GM23248 (cell line): ENCODE measurements at regions not wholly inside any gene's neighbourhood (a gene's known extent, or its start where the extent isn't known, plus 50 kb on each side); places are given as distances from the start of the nearest gene placed in this dataset.

Experiments
- EZH2 ChIP-seq: fragments of 200-600 bp; sonication (generic); IDR thresholded peaks from 2 replicates; pipeline ENCODE4 v1.6.1; 2018; ENCODE audit warnings: antibody characterized with exemption, mild to moderate bottlenecking; ENCODE audit not compliant: insufficient read depth, poor library complexity, severe bottlenecking
- EZH2phosphoT487 ChIP-seq: fragments of 200-600 bp; sonication (generic); IDR thresholded peaks from 2 replicates; pipeline ENCODE4 v1.6.1; 2018; ENCODE audit warnings: antibody characterized with exemption, moderate library complexity, mild to moderate bottlenecking, low read depth; ENCODE audit not compliant: insufficient read depth

DNA sequence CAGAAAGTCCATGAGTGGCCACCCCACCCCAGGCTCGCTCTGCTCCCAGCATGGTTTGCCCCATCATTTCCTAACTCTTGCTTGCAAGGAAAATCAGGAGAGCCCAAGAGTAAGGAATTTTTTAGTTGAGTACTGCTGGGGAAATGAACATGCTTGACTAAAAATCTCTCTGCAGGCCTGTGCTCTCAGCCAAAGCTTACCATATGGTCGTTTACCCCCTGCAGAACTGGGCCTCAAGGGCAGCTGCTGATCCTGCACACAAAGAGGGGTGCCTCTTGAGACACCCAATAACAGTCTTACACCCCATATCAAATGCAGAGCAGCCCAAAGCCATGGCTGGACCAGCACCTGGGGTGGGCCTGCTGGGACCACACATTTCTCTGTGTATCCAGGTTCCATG, 183.2 kb downstream of the CXCL12 start:
- TF ChIP-seq EZH2 (no peak), EZH2phosphoT487 (no peak)
